B cell (primary cell): ENCODE measurements at regions not wholly inside any gene's neighbourhood (a gene's known extent, or its start where the extent isn't known, plus 50 kb on each side); places are given as distances from the start of the nearest gene placed in this dataset.

Experiments
- CTCF ChIP-seq: fragments of 200-600 bp; IDR thresholded peaks from one replicate; pipeline ENCODE4 v1.8.0; 2022; ENCODE audit warnings: antibody characterized with exemption, mild to moderate bottlenecking
- EZH2 ChIP-seq: IDR thresholded peaks from 2 replicates; pipeline ENCODE4 v1.6.1; 2012; ENCODE audit warnings: borderline replicate concordance, low read depth, mild to moderate bottlenecking, moderate library complexity, low read length; ENCODE audit not compliant: insufficient read depth, poor library complexity, severe bottlenecking

- TF ChIP-seq CTCF: no peak
- no peak for TF ChIP-seq EZH2
Measured at GRCh38 chr14:39726563-39726962, 294.3 kb upstream of the FBXO33 start.
